T-helper 17 cell (primary cell): ENCODE measurements at regions not wholly inside any gene's neighbourhood (a gene's known extent, or its start where the extent isn't known, plus 50 kb on each side); places are given as distances from the start of the nearest gene placed in this dataset.
A peak's percentile ranks its signal among the peaks of the same experiment; 100 is the strongest.

Source experiments
- ATAC-seq: fragments of 150-1000 bp; cut with Tn5 transposase; 2 replicates; pipeline ENCODE4 v1.10.0; 2021; ENCODE audit warnings: mild to moderate bottlenecking, moderate library complexity
- DNase-seq, 3 donors: peaks; one replicate each; pipeline versions ENCODE4 v3.0.0 to v3.0.0-alpha.2; 2020 to 2021
- H3K9me3 ChIP-seq: one replicate; pipeline ENCODE4 v1.7.0; 2013; ENCODE audit warnings: low read length, mild to moderate bottlenecking; ENCODE audit not compliant: control insufficient read depth, poor library complexity, severe bottlenecking
- H3K27ac Mint-ChIP-seq: one replicate; pipeline ENCODE4 v1.8.0; 2022; ENCODE audit warnings: mild to moderate bottlenecking, moderate library complexity, mixed read lengths
- H3K27me3 Mint-ChIP-seq: one replicate; pipeline ENCODE4 v1.8.0; 2022; ENCODE audit warnings: mixed read lengths
- H3K36me3 Mint-ChIP-seq: one replicate; pipeline ENCODE4 v1.8.0; 2022; ENCODE audit warnings: low read depth, mixed read lengths
- H3K4me1 Mint-ChIP-seq: one replicate; pipeline ENCODE4 v1.8.0; 2022; ENCODE audit warnings: mild to moderate bottlenecking, mixed read lengths
- H3K4me3 Mint-ChIP-seq: one replicate; pipeline ENCODE4 v1.8.0; 2022; ENCODE audit warnings: mild to moderate bottlenecking, moderate library complexity, mixed read lengths

GRCh38 chr1:55367273-55367672, 152.1 kb upstream of the USP24 start:
- Mint-ChIP-seq H3K36me3 (no peaks in the 10 kb centered on the region), H3K4me1 (peaks cover 20% of the 10 kb centered on the region), H3K27ac (no peak overlapping the region)

GRCh38 chr1:55364216-55364615, 149.1 kb upstream of the USP24 start:
- peaks cover 2% of the 10 kb centered on the region for H3K9me3 ChIP-seq
- H3K4me1 Mint-ChIP-seq = peaks cover 21% of the 10 kb centered on the region
- no peaks in the 10 kb centered on the region for H3K27me3 Mint-ChIP-seq
- ATAC-seq (no peak), DNase-seq (no peak)
- peak overlapping the region; percentile 68 for H3K27ac Mint-ChIP-seq
- H3K36me3 Mint-ChIP-seq = no peaks in the 10 kb centered on the region
- H3K4me3 Mint-ChIP-seq = peak overlapping the region; percentile 1

More at GRCh38 chr1:55367273-55367672, 152.1 kb upstream of the USP24 start:
- peaks cover 3% of the 10 kb centered on the region for H3K9me3 ChIP-seq
- Mint-ChIP-seq H3K27me3 (no peaks in the 10 kb centered on the region), H3K4me3 (no peak overlapping the region)
- no peak for DNase-seq
- no peak for ATAC-seq

- peaks cover 21% of the 10 kb centered on the region for H3K4me1 Mint-ChIP-seq
- ATAC-seq = peak; percentile 97
- H3K27ac Mint-ChIP-seq = peak overlapping the region; percentile 68
- H3K4me3 Mint-ChIP-seq = peak overlapping the region; percentile 76
- no peaks in the 10 kb centered on the region for H3K27me3 Mint-ChIP-seq
- no peaks in the 10 kb centered on the region for H3K9me3 ChIP-seq
- DNase-seq = no peak
- H3K36me3 Mint-ChIP-seq = no peaks in the 10 kb centered on the region
These were observed 148.1 kb upstream of the USP24 start for GRCh38 chr1:55363268-55363667.

GRCh38 chr1:55362558-55362957, 147.4 kb upstream of the USP24 start:
- Mint-ChIP-seq H3K4me3 (peak overlapping the region; percentile 76), H3K36me3 (no peaks in the 10 kb centered on the region), H3K27me3 (no peaks in the 10 kb centered on the region), H3K4me1 (peaks cover 21% of the 10 kb centered on the region), H3K27ac (peak overlapping the region; percentile 68)
- no peaks in the 10 kb centered on the region for H3K9me3 ChIP-seq
- ATAC-seq (no peak), DNase-seq (no peak)

DNA sequence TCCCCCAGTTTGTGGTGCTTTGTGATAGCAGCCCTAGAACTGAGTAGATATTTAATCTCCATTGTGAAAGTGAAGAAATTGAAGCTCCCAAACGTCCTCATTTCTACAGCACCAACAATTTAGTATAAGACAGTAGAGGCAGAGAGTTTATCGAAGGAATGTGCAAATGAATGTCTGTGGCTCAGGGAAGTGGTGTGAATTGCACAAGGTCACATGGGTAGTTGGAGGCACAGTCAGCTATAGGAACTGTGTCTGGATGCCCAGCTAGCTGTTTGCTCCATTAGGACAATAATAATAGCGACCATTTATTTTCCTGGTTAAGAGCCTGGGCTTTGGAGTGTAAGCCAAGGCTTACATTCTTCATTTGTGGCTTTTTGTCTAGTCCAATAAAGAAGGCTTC, 144.4 kb upstream of the USP24 start:
- no peaks in the 10 kb centered on the region for H3K9me3 ChIP-seq
- Mint-ChIP-seq H3K4me1 (peaks cover 21% of the 10 kb centered on the region), H3K36me3 (no peaks in the 10 kb centered on the region), H3K27me3 (no peaks in the 10 kb centered on the region), H3K4me3 (no peak overlapping the region), H3K27ac (no peak overlapping the region)
- ATAC-seq (no peak), DNase-seq (no peak)

- no peaks in the 10 kb centered on the region for H3K36me3 Mint-ChIP-seq
These were observed 143.4 kb upstream of the USP24 start for GRCh38 chr1:55358581-55358980.

DNA sequence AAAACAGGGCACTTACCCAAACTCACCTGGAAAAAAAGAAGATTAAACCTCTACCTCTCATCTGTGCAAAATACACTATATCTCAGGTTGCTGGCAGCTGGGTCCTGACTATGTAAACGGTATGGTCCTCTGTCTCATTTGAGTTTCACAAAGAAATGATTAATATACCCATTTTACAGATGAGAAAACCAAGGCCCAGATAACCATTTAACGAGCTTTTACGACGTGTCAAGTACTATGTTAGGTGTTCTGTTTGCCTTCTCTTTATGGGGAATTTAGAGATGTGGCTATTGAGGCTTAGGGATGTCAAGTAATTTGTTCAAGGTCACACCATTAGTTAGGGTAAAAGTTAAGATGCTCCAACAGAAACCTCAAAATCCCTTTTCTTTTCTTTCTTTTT, 140.4 kb upstream of the USP24 start:
- DNase-seq (no peak), ATAC-seq (no peak)
- peaks cover 7% of the 10 kb centered on the region for H3K27me3 Mint-ChIP-seq
- no peaks in the 10 kb centered on the region for H3K36me3 Mint-ChIP-seq
- no peak overlapping the region for H3K4me3 Mint-ChIP-seq
- H3K4me1 Mint-ChIP-seq = no peaks in the 10 kb centered on the region
- H3K27ac Mint-ChIP-seq = no peak overlapping the region
- no peaks in the 10 kb centered on the region for H3K9me3 ChIP-seq

More at GRCh38 chr1:55358581-55358980, 143.4 kb upstream of the USP24 start:
- no peak for ATAC-seq
- no peaks in the 10 kb centered on the region for H3K9me3 ChIP-seq
- no peaks in the 10 kb centered on the region for H3K27me3 Mint-ChIP-seq
- no peak overlapping the region for H3K27ac Mint-ChIP-seq
- no peak for DNase-seq
- no peak overlapping the region for H3K4me3 Mint-ChIP-seq
- peaks cover 14% of the 10 kb centered on the region for H3K4me1 Mint-ChIP-seq

DNA sequence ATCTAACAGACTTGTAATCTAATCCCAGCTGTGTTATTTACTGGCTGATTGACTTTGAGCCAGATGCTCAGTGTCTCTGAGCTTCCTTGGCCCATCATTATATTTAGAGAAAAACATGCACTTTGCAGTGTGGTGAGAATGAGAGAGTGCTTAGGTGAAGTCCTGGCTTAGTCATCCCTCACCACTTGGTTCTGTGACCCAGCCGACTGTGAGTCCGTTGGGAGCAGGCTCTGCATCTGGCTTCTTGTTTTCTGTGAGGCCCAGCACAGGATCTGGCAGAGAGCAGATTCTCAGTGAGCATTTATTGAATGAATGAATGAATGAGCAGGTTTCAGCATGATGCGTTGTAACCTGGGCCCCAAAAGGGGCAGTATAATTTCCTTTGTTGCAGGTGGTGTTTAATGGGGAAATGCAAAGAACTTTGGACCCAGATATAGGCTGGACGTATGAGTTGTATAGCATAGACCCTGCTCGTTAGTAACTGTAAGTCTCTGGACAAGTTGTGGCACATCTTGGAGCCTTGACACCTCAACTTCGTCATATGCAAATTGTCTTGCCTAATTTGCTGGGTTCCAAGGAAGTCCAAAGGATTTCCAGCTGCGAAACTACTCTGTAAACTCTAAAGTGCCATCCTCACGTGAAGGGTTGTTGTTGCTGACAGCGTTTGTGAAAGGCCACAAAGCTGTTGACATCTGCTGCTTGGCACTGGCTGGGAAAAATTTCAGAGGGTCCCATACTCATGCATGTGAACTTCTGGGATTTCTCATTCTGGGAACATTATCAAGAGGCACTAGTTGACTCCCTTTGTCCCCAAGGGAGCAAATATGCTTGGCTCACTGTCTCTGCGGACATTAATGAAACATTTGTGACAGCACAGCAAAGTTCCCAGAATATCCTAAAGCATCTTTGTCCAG, 138.8 kb upstream of the USP24 start:
- Mint-ChIP-seq H3K36me3 (no peaks in the 10 kb centered on the region), H3K27ac (no peak overlapping the region), H3K27me3 (peaks cover 8% of the 10 kb centered on the region), H3K4me1 (no peaks in the 10 kb centered on the region), H3K4me3 (no peak overlapping the region)
- ATAC-seq = no peak
- no peak for DNase-seq
- no peaks in the 10 kb centered on the region for H3K9me3 ChIP-seq

- peaks cover 20% of the 10 kb centered on the region for H3K27me3 Mint-ChIP-seq
- H3K4me3 Mint-ChIP-seq = no peak overlapping the region
- no peaks in the 10 kb centered on the region for H3K36me3 Mint-ChIP-seq
- H3K4me1 Mint-ChIP-seq = no peaks in the 10 kb centered on the region
- DNase-seq (no peak), ATAC-seq (no peak)
- H3K9me3 ChIP-seq = no peaks in the 10 kb centered on the region
- no peak overlapping the region for H3K27ac Mint-ChIP-seq
These were observed 137.6 kb upstream of the USP24 start for GRCh38 chr1:55352811-55353180.

DNA sequence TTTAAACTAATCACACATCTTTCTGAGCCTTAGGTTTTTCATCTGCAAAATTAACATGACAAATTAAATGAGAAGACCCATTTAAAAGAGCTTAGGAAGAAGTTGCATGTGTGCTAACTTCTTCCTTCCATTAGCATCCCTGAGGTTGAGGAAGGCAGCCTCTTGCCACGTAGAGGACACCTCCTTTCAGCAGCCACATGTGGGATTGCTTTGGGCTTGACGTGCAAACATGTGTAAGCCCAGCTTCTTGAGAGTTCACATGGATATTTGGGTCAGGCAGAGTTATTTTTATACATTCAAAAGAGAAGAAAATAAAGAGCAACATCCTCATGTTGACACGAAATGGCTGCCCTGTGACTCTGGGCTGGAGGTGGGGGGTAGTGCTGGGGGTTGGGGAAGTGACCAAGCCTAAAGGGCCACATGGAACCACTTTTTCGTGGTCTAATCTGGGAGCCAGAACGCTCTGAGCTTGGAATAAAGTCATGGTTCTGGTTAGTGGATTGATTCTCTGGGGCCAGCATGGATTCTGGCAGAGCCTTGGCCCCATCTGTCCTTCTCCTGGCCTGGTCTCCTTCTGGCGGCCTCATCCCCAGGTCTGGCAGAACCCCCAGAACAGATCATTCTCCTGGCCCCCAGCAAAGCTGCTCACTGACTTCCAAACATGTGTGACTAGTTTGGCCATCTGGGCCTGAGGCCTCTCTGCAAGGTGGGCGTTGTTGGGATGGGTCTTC, 137.1 kb upstream of the USP24 start:
- DNase-seq (no peak), ATAC-seq (no peak)
- Mint-ChIP-seq H3K27me3 (peaks cover 23% of the 10 kb centered on the region), H3K27ac (no peak overlapping the region), H3K4me1 (no peaks in the 10 kb centered on the region), H3K4me3 (no peak overlapping the region), H3K36me3 (no peaks in the 10 kb centered on the region)
- no peaks in the 10 kb centered on the region for H3K9me3 ChIP-seq

DNA sequence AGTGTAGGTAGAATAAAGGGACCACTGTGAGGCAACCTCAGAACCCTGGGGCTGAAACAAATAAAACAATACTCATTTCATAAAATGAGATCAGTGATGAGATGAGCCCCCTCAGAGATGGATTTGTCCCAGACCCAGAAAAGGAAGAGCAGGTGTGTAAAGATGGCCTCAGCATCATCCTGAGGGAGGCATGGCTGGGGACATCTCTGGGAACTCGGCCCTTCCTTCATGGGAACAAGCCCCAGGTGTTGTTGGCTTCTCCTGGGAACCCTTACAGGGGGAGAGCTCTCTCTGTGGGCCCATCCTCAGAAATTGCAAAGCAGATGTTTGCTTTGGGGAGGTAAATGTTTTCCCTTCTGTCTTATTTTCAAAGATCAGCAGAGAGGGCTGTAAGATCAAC, 133.2 kb upstream of the USP24 start:
- Mint-ChIP-seq H3K27ac (no peak overlapping the region), H3K4me1 (no peaks in the 10 kb centered on the region), H3K4me3 (no peak overlapping the region), H3K36me3 (no peaks in the 10 kb centered on the region), H3K27me3 (peaks cover 23% of the 10 kb centered on the region)
- no peak for ATAC-seq
- H3K9me3 ChIP-seq = no peaks in the 10 kb centered on the region
- DNase-seq = no peak

- no peaks in the 10 kb centered on the region for H3K9me3 ChIP-seq
- Mint-ChIP-seq H3K4me3 (no peak overlapping the region), H3K27ac (no peak overlapping the region), H3K36me3 (no peaks in the 10 kb centered on the region), H3K4me1 (no peaks in the 10 kb centered on the region), H3K27me3 (peaks cover 23% of the 10 kb centered on the region)
- DNase-seq (no peak), ATAC-seq (no peak)
These were observed 132.7 kb upstream of the USP24 start for GRCh38 chr1:55347866-55348265.

GRCh38 chr1:55347041-55347440, 131.9 kb upstream of the USP24 start:
- Mint-ChIP-seq H3K4me1 (no peaks in the 10 kb centered on the region), H3K36me3 (peaks cover 3% of the 10 kb centered on the region), H3K27ac (no peak overlapping the region), H3K27me3 (peaks cover 23% of the 10 kb centered on the region), H3K4me3 (no peak overlapping the region)
- ATAC-seq (no peak), DNase-seq (no peak)
- H3K9me3 ChIP-seq = no peaks in the 10 kb centered on the region
